Activated naive CD4-positive, alpha-beta T cell treated with anti-CD3 and anti-CD28 coated beads for 36 hours (primary cell): ENCODE measurements at regions not wholly inside any gene's neighbourhood (a gene's known extent, or its start where the extent isn't known, plus 50 kb on each side); places are given as distances from the start of the nearest gene placed in this dataset.

Source experiments
- CTCF ChIA-PET: fragments of 350-600 bp; sonication (Branson Sonifier 250); formaldehyde crosslinking; loops from one replicate; lab custom pipeline; 2021; ENCODE audit warnings: antibody characterized with exemption; lab: Charles Lee
- DNase-seq: peaks from one replicate; pipeline ENCODE4 v3.0.0-alpha.2; 2020
- H3K27ac Mint-ChIP-seq: one replicate; pipeline ENCODE4 v1.8.0; 2021; ENCODE audit warnings: mild to moderate bottlenecking, mixed read lengths
- H3K27me3 Mint-ChIP-seq: one replicate; pipeline ENCODE4 v1.8.0; 2021; ENCODE audit warnings: low read depth, mixed read lengths
- H3K36me3 Mint-ChIP-seq: one replicate; pipeline ENCODE4 v1.8.0; 2021; ENCODE audit warnings: low read depth, mixed read lengths
- H3K4me1 Mint-ChIP-seq: one replicate; pipeline ENCODE4 v1.8.0; 2021; ENCODE audit warnings: low read depth, mixed read lengths
- H3K4me3 Mint-ChIP-seq: one replicate; pipeline ENCODE4 v1.8.0; 2021; ENCODE audit warnings: mild to moderate bottlenecking, moderate library complexity, mixed read lengths
- H3K9me3 Mint-ChIP-seq: one replicate; pipeline ENCODE4 v1.8.0; 2021; ENCODE audit warnings: mixed read lengths
- intact Hi-C: fragments of 100-400 bp; cut with micrococcal nuclease; formaldehyde crosslinking; loops from one replicate; pipeline ENCODE4 v1.15.1; 2023

- intact Hi-C loops: no loop called here
- Mint-ChIP-seq H3K9me3 (peaks cover 8% of the 10 kb centered on the region), H3K4me3 (no peak overlapping the region), H3K27me3 (peaks cover 3% of the 10 kb centered on the region), H3K36me3 (no peaks in the 10 kb centered on the region), H3K27ac (no peak overlapping the region), H3K4me1 (no peaks in the 10 kb centered on the region)
- CTCF ChIA-PET: no interaction called here
- DNase-seq: no peak
Measured at GRCh38 chr1:237998581-237998980, 107.9 kb upstream of the ZP4 start.

DNA sequence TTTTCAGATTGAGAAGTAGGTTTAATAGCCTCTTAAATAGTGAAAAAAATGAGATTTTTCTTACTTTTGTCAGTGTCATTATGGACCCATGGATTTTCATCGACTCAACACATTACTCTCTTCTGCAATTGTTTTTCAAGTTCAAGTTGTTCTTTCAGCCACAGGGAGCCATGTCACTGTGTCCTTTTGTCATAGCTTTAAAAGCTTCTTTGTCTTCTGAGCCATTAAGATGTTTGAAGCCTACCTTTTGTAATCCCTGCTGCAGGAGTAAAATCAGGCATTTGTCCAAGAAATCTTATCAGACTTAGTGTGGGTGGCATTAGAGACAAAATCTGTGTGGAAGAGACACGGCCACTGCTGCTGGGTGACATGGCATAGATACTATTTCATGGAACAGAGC lies 92.8 kb upstream of the ZP4 start:
- intact Hi-C loops: no loop called here
- no peaks in the 10 kb centered on the region for H3K27me3 Mint-ChIP-seq
- DNase-seq: no peak
- H3K4me1 Mint-ChIP-seq: no peaks in the 10 kb centered on the region
- H3K9me3 Mint-ChIP-seq: peaks cover under 1% of the 10 kb centered on the region
- H3K36me3 Mint-ChIP-seq: no peaks in the 10 kb centered on the region
- no peak overlapping the region for H3K27ac Mint-ChIP-seq
- no peak overlapping the region for H3K4me3 Mint-ChIP-seq
- CTCF ChIA-PET: no interaction called here

DNA sequence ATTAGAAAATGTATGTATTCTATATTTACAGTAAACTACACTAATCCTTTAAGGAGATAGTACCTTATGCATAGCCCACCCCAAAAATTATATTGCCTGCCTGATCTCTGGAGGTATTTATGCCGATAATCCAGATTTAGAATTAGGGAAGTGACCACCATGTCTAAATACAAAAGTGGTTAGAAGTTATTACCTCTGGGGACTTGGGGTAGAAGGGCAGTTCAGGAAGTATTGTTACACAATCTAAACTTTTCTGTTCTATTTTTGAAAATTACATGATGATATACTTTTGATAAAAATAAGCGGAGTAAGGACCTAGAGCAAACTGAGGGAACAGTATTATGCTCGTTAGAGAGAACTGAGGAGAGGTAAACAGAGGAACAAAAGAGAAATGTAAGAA lies 90.5 kb upstream of the ZP4 start:
- H3K36me3 Mint-ChIP-seq: no peaks in the 10 kb centered on the region
- intact Hi-C loops: no loop called here
- H3K4me1 Mint-ChIP-seq: no peaks in the 10 kb centered on the region
- no peak for DNase-seq
- peaks cover 4% of the 10 kb centered on the region for H3K9me3 Mint-ChIP-seq
- no peak overlapping the region for H3K27ac Mint-ChIP-seq
- no peaks in the 10 kb centered on the region for H3K27me3 Mint-ChIP-seq
- CTCF ChIA-PET: no interaction called here
- no peak overlapping the region for H3K4me3 Mint-ChIP-seq

DNA sequence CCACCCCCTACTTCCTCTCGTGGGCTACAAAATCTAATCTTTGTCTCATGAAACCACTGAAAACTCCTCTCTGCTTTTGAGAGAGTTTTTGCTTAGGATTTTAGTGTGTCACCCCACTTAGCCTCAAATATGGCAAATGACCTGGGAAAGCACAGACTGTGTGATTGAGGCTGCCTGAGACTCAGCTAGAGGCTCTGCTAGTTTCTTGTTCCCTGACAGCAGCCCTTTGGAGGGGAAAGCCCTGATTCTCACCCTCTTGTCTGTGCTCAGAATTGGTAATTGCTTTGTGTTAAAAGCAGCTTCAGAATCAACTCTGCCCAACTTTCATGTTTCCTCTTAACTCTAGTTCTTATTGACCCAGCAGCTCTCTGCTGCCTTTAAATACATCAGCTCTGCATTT lies 85.6 kb upstream of the ZP4 start:
- intact Hi-C loops: no loop called here
- H3K4me3 Mint-ChIP-seq: no peak overlapping the region
- H3K27ac Mint-ChIP-seq: no peak overlapping the region
- no peaks in the 10 kb centered on the region for H3K36me3 Mint-ChIP-seq
- DNase-seq: no peak
- peaks cover 4% of the 10 kb centered on the region for H3K9me3 Mint-ChIP-seq
- H3K27me3 Mint-ChIP-seq: no peaks in the 10 kb centered on the region
- no peaks in the 10 kb centered on the region for H3K4me1 Mint-ChIP-seq
- CTCF ChIA-PET: no interaction called here

- H3K4me1 Mint-ChIP-seq: no peaks in the 10 kb centered on the region
- CTCF ChIA-PET: no interaction called here
- no peak for DNase-seq
- no peak overlapping the region for H3K27ac Mint-ChIP-seq
- H3K9me3 Mint-ChIP-seq: peaks cover 4% of the 10 kb centered on the region
- H3K27me3 Mint-ChIP-seq: no peaks in the 10 kb centered on the region
- no peak overlapping the region for H3K4me3 Mint-ChIP-seq
- intact Hi-C loops: no loop called here
- no peaks in the 10 kb centered on the region for H3K36me3 Mint-ChIP-seq
Measured at GRCh38 chr1:237975903-237976302, 85.2 kb upstream of the ZP4 start.

DNA sequence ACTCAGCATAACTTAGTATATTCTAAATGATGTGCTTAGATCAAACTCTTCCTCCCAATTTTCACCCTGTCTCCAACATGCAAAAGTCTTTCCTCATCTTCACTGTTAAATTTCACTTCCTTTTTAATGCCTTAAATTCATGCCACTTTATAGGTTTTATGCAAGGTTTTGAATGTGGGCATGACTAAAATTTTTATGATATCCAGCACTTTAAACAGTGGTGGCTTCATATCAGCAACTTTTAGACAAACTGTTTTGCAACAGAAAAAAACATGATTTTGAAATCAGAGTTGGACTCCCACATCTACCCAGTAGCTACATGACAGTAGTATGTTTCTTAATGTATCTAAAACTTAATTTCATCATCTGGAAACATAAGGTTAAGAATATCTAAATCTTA lies 84.7 kb upstream of the ZP4 start:
- Mint-ChIP-seq H3K36me3 (no peaks in the 10 kb centered on the region), H3K27ac (no peak overlapping the region), H3K4me3 (no peak overlapping the region), H3K27me3 (no peaks in the 10 kb centered on the region), H3K9me3 (peaks cover 4% of the 10 kb centered on the region), H3K4me1 (no peaks in the 10 kb centered on the region)
- intact Hi-C loops: no loop called here
- CTCF ChIA-PET: no interaction called here
- no peak for DNase-seq

DNA sequence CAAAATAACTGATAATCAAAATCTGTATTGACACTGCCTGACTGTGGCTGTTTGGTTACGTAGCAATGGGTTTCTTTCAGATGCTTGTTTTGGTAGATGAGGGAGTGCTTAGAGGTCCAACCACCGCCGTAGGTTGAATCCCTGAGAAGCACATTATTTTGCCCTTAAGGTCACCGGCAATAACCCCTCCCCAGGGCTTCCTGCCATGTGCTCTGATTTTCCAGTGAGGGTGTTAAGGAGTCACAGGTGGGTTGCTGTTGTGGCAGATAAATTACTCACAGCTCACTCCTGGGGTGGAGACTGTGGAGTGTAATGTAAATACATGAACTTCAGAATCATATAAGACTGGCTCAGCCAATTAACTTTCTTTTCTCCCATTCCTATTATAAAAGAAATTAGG lies 81.5 kb upstream of the ZP4 start:
- CTCF ChIA-PET: no interaction called here
- Mint-ChIP-seq H3K27me3 (no peaks in the 10 kb centered on the region), H3K4me3 (no peak overlapping the region), H3K4me1 (no peaks in the 10 kb centered on the region), H3K9me3 (no peaks in the 10 kb centered on the region), H3K27ac (no peak overlapping the region), H3K36me3 (no peaks in the 10 kb centered on the region)
- intact Hi-C loops: no loop called here
- no peak for DNase-seq

GRCh38 chr1:237962985-237963384 lies 72.3 kb upstream of the ZP4 start:
- intact Hi-C loops: no loop called here
- CTCF ChIA-PET: interaction anchor here (0.6 kb wide), 1 partner anchor 52 kb away, joined by 3 read pairs; no protein-coding TSS in a partner anchor
- no peaks in the 10 kb centered on the region for H3K4me1 Mint-ChIP-seq
- H3K27ac Mint-ChIP-seq: no peak overlapping the region
- DNase-seq: no peak
- H3K36me3 Mint-ChIP-seq: no peaks in the 10 kb centered on the region
- H3K27me3 Mint-ChIP-seq: no peaks in the 10 kb centered on the region
- H3K9me3 Mint-ChIP-seq: no peaks in the 10 kb centered on the region
- H3K4me3 Mint-ChIP-seq: no peak overlapping the region

DNA sequence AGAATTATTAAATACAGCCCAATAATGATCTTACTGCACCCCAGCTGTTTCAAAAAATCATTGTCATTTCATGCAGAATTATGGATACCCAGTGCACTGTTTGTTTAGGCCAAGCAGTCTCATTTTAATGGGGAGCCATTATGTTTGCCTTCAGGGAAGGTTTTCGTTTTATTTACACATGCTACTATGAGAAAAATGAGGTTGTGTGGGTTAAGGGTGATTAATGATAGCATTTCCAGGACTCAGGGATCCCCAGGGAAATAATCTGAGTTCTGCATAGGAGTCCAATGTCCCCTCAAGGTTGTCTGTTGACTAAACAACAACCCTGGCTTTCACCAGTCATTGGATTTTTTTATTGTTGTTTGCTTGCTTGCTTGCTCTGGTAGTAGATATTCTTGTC lies 71.0 kb upstream of the ZP4 start:
- Mint-ChIP-seq H3K36me3 (no peaks in the 10 kb centered on the region), H3K4me1 (no peaks in the 10 kb centered on the region), H3K4me3 (no peak overlapping the region), H3K27me3 (no peaks in the 10 kb centered on the region), H3K27ac (no peak overlapping the region), H3K9me3 (no peaks in the 10 kb centered on the region)
- intact Hi-C loops: no loop called here
- DNase-seq: no peak
- CTCF ChIA-PET: no interaction called here

- DNase-seq: no peak
- Mint-ChIP-seq H3K36me3 (no peaks in the 10 kb centered on the region), H3K27me3 (no peaks in the 10 kb centered on the region), H3K27ac (no peak overlapping the region), H3K9me3 (no peaks in the 10 kb centered on the region), H3K4me3 (no peak overlapping the region), H3K4me1 (no peaks in the 10 kb centered on the region)
- intact Hi-C loops: no loop called here
- CTCF ChIA-PET: no interaction called here
Measured at GRCh38 chr1:237959838-237960237, 69.1 kb upstream of the ZP4 start.

DNA sequence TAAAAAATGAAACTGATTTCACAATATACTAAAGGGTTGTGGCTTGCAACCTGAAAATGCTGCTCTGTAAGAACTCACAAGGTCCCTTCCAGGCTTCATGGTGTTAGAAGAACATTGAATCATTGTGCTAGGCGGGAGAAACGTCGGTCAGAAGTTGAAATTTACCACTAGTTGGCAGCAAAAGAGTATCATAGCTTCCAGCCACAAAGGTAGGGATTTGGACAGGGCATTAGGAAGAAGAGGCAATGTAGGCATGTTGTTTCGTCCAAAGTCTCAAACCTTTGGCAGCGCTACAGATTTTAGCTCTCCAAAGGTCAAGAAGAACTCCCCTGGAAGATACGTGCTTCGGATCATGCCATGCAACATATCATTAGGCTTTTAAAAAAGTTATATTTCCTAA lies 62.5 kb upstream of the ZP4 start:
- no peaks in the 10 kb centered on the region for H3K9me3 Mint-ChIP-seq
- CTCF ChIA-PET: interaction anchor here (1.2 kb wide), 1 partner anchor 146 kb away, joined by 3 read pairs; no protein-coding TSS in a partner anchor
- intact Hi-C loops: no loop called here
- H3K27ac Mint-ChIP-seq: no peak overlapping the region
- H3K4me1 Mint-ChIP-seq: no peaks in the 10 kb centered on the region
- no peaks in the 10 kb centered on the region for H3K36me3 Mint-ChIP-seq
- H3K27me3 Mint-ChIP-seq: no peaks in the 10 kb centered on the region
- no peak for DNase-seq
- no peak overlapping the region for H3K4me3 Mint-ChIP-seq
